GM18870 (cell line): ENCODE measurements at regions not wholly inside any gene's neighbourhood (a gene's known extent, or its start where the extent isn't known, plus 50 kb on each side); places are given as distances from the start of the nearest gene placed in this dataset.

Experiments used
- ATAC-seq: cut with Tn5 transposase; IDR thresholded peaks from one replicate; pipeline ENCODE4 v1.9.1; 2021; ENCODE audit warnings: moderate library complexity; ENCODE audit not compliant: unreplicated experiment

DNA sequence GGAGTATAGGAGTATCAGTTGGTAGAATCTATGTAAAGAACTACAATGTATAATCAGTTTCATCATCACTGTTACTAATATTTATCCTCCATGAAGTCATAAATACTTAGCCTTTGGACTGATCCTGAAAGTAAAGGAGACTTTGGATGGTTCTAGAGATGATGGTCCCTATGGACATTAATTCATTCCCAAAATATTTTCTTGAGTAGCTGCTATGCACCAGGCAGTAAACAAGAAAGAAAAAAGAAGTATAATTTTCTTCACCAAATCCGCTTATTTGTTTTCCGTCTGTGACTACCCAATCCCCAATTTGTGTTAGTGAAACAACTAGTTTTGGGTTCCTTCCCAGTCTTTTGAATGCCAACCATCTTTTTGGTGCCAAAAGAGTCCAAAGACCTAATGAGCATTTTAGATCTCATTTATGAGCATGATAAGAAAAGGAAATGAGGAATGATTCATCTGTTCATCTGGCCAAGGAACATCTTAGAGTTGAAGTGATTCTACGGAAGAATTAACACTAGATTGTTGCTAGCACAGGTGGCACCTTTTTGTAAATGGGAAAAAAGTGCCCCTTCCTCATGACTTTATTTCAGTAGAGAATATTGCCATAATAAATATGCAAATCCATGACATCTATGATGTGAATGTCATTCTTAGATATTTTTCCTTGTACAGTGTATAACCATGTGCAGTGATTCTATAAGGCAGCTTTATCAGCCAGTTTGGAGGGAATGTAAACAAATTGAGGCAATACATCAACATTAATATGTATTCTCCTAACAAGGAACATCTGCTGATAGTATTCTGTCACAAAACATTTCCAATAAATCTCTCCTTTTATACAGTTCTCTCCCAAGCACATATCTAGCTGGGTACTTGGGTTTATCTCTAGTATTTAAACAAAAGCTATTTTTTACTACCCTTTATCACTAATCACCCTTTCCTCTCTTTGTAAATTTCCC, 85.1 kb upstream of the CCDC91 start:
- no peak for ATAC-seq

DNA sequence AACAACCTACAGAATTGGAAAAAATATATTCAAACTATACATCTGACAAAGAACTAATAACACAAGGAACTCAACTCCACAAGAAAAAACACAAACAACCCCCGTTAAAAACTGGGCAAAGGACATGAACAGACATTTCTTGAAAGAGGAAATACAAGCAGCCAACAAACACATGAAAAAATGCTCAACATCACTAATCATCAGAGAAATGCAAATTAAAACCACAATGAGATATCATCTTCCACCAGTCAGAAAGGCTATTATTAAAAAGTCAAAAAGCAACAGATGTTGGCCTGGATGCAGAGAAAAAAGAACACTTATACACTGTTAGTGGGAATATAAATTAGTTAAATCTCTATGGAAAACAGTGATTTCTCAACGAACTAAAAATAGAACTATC, 82.6 kb upstream of the CCDC91 start:
- no peak for ATAC-seq

DNA sequence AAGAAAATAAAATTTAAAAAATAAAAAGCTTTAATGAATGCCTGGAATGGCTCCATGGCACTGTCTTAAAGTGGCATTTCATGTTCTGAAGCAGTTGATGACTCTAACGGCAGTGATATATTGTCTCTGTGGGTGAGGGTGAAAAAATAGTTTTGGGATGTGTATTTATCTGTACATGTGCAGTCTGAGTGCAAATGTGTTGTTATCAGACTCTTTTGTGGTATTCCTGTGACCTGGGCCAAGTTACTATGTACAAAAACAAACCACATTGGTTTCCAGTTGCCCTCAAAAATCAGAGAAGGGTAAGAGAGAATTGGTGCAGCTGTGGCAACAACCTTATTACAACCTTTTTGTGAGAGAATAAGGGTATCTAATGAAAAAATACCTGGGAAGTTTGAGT, 81.7 kb upstream of the CCDC91 start:
- no peak for ATAC-seq

DNA sequence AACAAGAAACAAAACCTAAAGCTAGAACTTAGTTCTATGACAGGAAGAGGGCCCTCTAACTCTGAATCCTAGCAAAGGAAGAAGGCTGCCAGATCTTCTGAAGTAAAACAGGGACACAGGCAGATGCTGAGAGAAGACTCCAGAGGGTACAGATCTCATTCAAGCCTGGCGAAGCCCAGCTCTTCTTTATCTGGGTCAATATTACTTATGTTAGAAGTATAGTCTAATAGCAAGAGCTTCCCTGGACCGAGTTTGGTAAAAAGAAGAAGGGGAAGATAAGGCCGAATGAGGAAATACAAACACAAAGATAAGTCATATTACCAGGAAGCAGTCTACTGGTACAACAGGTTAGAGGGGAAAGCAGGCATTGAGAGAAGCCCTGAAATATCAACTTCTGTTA, 79.9 kb upstream of the CCDC91 start:
- no peak for ATAC-seq

DNA sequence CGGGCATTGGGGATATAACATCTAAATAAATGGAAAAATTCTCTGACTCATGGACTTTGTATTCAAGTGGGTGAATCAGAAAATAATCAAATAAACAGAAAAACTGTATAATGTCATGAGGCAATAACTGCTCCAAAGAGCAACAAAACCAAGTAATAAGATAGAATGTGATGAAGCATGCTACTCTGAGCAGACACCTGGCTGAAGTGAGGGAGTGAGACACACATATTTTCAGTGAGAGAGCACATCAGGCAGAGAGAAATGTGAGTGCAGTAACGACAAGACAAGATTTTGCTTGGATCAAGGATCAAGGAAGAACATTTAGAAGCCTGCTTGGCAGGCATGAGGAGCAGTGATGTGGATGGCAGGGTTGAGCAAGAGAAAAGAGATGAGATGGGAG, 75.8 kb upstream of the CCDC91 start:
- no peak for ATAC-seq

DNA sequence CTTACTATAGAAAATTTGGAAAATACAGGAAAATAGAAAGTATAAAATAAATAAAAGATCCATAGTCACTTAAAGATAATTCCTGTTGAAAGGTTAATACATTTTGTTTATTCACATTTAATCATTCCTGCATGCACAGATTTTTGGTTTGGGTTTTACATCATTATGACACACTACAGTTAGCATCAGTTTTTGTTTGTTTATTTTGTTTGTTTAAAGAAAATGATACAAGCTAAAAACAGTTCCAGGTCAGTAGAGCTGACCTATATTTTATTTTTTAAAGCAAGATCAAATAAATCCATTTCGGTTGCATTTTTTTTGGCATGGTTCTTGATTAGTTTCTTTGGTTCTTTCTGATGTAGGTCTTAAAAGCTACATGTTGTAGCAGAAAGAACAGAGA, 68.8 kb upstream of the CCDC91 start:
- ATAC-seq, result no peak

DNA sequence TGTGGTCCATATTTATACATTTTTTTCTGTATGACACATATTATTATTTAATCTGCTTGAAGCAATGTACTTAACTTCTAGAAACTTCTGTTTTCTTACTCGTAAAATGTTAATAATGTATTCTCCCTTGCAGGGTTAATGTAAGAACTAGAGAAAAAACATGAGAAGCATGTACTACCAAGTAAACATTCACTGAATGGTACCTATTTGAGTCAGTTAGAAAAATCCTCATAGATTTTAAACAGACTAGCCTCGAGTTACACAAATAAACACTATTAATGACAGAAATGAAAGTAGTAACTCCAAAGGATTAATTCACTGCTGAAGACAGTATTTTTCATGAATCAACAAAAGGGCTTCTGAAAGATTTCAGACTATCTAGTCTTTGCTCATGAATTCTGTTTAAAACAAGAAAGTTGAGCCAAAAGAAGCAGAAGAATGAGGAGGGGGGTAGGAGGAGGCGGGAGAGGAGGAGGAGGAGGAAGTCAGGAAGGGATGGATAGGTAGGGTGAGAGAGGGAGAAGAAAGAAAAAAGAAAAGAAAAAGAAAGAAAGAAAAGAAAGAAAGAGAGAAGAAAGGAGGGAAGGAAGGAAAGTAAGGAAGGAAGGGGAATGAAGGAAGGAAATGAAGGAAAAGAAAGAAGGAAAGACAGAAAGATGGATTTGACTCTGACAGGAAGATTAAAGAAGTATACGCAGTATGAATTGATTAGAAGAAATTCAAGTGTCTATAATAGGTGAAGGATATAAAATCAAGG, 68.2 kb upstream of the CCDC91 start:
- ATAC-seq, result no peak

DNA sequence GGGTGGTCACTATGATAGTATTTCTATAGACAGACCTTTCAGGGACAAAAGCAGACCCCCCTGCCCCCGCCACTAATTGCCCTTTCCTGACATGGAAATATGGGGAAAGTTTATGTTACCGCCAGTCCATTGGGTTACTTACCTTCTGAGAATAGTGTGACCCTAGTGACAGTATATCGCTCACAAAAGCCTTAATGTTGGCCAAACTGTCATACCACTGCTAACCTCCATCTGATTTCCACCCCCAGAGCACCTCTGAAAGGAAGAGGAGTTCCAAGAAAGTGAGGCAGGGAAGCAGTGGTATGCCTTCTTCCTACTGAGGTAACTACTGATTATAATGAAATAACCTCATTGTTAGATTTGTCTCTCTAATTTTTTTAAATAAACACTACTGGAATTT, 67.5 kb upstream of the CCDC91 start:
- no peak for ATAC-seq

DNA sequence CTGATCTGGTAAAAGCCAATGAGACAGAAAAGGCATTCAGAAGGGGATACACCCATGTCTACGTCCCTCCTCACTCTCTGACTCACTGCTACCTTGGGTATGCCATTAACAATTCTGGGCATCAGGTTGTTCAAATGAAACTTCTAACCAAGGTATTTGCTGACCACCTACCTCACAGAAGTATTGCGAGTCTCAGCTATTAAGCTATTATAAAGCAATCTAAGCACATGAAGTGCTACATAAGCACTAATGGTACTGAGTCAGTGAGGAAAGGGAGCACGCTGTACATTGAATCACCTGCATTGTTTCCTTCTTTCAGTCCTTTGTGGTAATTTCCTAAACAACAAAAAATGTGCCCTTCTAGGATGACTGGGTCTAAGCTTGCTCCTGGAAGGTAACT, 62.8 kb upstream of the CCDC91 start:
- no peak for ATAC-seq

DNA sequence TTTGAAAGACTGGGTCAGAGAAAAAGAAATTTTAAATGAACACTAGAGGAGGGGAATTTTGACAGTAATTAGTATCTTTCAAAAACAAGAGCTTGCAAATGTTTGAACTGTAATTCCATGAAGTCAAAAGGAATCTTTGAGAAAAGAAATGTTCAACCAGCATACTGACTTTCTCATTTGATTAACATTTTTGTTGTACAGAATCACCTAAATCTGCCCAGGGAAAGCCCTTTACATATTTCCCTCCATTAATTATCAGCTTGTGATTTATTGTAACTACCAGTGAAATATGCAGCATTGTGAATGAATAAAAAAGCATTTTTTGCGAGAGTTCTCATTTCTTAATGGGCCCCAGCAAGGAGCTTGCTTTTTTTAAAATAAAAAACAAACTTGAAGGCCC, 61.2 kb upstream of the CCDC91 start:
- ATAC-seq, result no peak

DNA sequence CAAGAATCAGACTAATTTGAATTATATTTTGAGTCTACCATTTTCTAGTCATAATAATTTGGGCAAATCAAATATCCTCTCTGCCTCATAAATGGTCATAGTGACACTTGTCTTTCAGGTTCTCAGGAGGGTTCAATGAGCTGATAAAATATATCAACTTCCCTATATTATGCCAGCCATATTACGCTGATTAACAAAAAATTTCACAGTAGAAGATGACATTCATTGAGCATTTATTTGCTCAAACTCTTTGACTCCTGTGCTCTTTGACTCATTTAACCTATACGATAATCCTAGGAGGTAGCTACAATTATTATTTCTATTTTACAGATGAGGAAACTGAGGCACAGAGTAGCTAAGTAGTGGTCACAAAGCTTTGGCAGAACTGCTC, 60.0 kb upstream of the CCDC91 start:
- no peak for ATAC-seq

DNA sequence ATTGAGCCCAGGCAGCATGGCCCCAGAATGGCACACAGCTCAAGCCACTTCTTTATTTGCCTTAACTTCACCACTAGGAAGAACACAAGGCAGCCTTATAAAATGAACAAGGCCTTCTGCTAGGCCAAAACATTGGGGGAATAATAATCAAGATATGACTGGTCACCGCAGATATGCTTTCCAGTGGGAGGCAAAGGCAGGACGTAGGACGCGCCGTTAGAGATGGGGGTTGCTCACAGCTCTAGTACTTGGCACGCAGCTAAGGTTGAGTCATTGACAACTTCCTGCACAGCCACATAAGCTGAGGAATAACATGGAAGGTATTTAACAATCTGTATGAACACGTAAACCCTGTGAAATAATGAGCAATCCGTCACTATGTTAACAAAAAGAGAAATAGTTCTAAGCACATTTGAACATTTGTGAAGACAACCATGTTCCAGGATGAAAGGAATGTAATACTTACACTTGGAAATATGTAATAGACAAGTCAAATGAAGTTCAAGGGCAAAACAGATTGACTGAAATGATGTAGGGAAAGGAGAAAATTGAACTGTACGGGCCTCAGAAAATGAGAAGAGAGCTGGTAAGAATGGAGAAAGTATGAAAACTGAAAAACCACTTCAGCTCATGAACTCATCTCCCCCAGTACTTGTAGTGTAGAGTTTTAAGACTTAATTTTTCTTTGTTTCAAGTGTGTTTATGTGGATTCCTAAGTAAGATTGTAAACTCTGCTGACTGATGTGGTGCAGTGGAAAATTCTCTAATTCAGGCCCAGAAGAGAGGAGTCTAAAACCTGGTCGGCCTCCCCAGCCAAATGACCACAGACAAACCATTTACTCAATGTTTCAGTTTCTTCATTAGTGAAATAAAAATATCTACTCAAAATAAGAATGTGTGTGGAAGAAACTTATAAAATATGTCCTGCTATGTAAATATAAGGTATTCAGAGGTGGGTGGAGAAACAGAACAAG, 59.3 kb upstream of the CCDC91 start:
- no peak for ATAC-seq

DNA sequence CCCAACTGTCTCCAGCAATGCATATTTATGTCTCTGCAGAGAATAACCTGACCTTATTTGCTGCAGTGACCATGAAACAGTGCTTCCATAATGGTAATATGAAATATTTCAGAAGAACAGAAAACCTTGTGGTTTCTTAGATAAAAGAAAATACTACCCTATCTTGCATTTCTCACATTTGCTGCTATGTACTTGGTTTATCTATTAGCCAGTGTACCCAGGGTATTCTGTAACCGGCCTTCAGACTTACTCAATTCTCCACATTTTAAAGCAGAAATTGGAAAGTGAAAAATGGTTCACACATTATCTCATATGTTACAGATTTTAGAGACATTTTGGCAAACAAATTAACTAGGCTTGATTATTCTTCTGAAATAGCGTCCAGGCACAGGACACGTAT, 57.9 kb upstream of the CCDC91 start:
- ATAC-seq, result no peak

DNA sequence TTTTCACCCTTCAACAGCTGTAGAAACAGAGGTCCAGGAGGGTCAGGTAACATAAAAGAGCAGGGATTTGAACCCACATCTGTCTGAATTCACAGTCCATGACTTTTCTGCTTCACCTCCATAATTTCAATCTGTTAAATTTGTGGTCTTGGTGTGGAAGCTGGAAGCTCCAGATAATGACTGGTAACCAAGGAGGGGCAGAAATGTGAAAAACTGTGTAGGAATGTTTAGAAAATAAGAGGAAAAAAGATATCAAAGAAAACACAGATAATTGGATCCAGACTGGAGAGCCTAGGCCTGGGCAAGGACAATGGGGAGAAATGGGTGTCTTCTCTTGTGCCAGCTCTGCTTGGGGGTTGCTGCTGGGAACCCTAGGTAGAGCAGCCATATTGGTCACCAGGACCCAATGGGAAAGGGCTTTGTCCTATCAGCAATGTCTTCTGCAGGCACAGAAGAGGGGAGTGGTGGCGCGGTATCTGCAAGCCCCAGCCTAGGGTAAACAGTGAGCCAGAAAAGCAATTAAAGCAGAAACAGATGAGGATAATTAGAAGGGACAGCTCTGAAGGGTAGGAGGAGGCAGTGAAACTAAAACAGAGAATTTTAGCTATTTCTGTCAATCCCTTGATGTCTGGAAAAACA, 54.3 kb upstream of the CCDC91 start:
- no peak for ATAC-seq

DNA sequence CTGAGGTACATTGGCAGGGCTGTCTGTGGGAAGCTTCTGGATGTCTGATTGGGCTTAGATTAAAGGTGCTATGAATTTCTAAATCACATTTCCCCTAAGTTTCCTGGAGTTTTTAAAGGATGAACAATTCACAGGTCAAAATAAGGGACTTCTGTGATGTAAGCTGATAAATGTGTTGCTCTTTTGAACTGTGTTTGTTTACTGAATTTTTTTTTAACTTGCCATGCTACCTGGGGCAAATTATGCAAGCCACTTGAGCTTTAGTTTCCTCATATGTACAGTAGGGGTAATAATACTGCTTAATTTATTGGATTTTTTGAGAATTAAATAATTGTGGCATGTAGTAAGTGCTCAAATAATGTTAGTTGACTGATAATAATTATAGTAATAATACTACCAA, 52.8 kb upstream of the CCDC91 start:
- ATAC-seq, result no peak

DNA sequence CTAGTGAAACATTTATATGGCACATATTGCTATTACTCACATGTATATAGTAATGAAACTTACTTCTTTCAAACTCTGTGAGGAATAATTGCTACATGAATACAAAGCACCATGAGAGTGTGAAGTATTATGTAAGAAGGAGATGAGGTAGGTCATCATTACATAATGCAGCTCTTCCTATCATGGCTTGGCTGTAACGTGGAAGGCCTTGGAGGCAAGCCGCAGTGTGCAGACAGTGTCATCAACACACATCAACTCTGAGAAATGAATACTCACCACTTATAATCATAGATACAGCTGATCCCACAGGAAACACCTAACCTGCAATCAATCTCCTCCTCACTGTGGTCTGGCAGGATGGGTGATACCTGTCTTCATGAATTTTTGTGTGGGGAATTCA, 49.9 kb upstream of the CCDC91 start:
- ATAC-seq, result no peak
